ENCODE measurements at regions not wholly inside any gene's neighbourhood (a gene's known extent, or its start where the extent isn't known, plus 50 kb on each side); places are given as distances from the start of the nearest gene placed in this dataset.

GRCh38 chr1:168634951-168635532 is 58.6 kb downstream of the XCL1 start:
- no peaks in the 10 kb centered on the region for H3K9me3 ChIP-seq (replicated peaks; ENCODE audit: control insufficient read depth, insufficient read depth, low read length)
- no peaks in the 10 kb centered on the region for H3K27me3 ChIP-seq (replicated peaks in 1 of 2; ENCODE audit: control insufficient read depth in 2 of 2, insufficient read depth in 2 of 2, low read length in 1 of 2)
- no peaks in the 10 kb centered on the region for H3K4me1 ChIP-seq (ENCODE audit: control insufficient read depth, insufficient read depth, low read length)
- POLR2A ChIA-PET = no interaction called here
- intact Hi-C loops (cut with micrococcal nuclease; ENCODE audit: unreplicated experiment) (loop anchor here (5.0 kb wide), 1 partner anchor 527 kb away; no protein-coding TSS in a partner anchor), in situ Hi-C loops (cut with MboI) (no loop called here)
- H3K4me3 ChIP-seq = no peak overlapping the region
- ATAC-seq (no peak), DNase-seq (ENCODE audit: low read depth, low spot score) (no peak), FAIRE-seq (no peak)
- WGBS (ENCODE audit: insufficient coverage, insufficient replicate concordance, low lambda C conversion rate, missing lambda C conversion rate) = 65% methylated on average over 3 of the region's 3 CpGs
- no peaks in the 10 kb centered on the region for H3K79me2 ChIP-seq (ENCODE audit: control insufficient read depth, insufficient read depth, low read length)
- no TSS peak for BruUV-seq (replicated peaks)
- H3K4me2 ChIP-seq (ENCODE audit: control insufficient read depth, insufficient read depth) = no peak overlapping the region
- H2AFZ ChIP-seq (ENCODE audit: control insufficient read depth, low read depth, low read length) = no peak overlapping the region
- H3K9ac ChIP-seq (ENCODE audit: control insufficient read depth, insufficient read depth, low read length) = no peak overlapping the region
- SMC1A ChIA-PET (ENCODE audit: uncharacterized antibody, unreplicated experiment) = interaction anchor here (1.0 to 4.3 kb wide), 6 partner anchors 32 to 714 kb away, joined by 3 to 35 read pairs (median 4); no protein-coding TSS in a partner anchor
- H4K20me1 ChIP-seq (ENCODE audit: control insufficient read depth, insufficient read depth) = no peaks in the 10 kb centered on the region
- H3K27ac ChIP-seq (ENCODE audit: control insufficient read depth, insufficient read depth) = no peak overlapping the region
- CTCF ChIA-PET = interaction anchor here (0.7 to 5.6 kb wide), 9 partner anchors 30 to 714 kb away, joined by 3 to 112 read pairs (median 5); no protein-coding TSS in a partner anchor
- no peaks in the 10 kb centered on the region for H3K36me3 ChIP-seq (ENCODE audit: control insufficient read depth in 2 of 2, insufficient read depth in 2 of 2, low read length in 1 of 2)
- RAD21 ChIA-PET (ENCODE audit: unreplicated experiment) = interaction anchor here (0.7 to 1.0 kb wide), 5 partner anchors 28 to 713 kb away, joined by 3 to 4 read pairs (median 3); no protein-coding TSS in a partner anchor
- TF ChIP-seq HDGF (IDR thresholded peaks at IDR 0.05) = no peak
- no peak for TF ChIP-seq CHD1 (IDR thresholded peaks at IDR 0.05; ENCODE audit: low read depth, low read length)
- no peak for TF ChIP-seq EZH2 (IDR thresholded peaks at IDR 0.05; ENCODE audit: borderline replicate concordance, control insufficient read depth, low read depth, low read length)
- no peak for TF ChIP-seq LARP7 (IDR thresholded peaks at IDR 0.05)
- no peak for TF ChIP-seq NFXL1 (IDR thresholded peaks at IDR 0.05; ENCODE audit: borderline replicate concordance)
- TF ChIP-seq FOXK2 (IDR thresholded peaks at IDR 0.05) = no peak
- TF ChIP-seq, protein P1, sequence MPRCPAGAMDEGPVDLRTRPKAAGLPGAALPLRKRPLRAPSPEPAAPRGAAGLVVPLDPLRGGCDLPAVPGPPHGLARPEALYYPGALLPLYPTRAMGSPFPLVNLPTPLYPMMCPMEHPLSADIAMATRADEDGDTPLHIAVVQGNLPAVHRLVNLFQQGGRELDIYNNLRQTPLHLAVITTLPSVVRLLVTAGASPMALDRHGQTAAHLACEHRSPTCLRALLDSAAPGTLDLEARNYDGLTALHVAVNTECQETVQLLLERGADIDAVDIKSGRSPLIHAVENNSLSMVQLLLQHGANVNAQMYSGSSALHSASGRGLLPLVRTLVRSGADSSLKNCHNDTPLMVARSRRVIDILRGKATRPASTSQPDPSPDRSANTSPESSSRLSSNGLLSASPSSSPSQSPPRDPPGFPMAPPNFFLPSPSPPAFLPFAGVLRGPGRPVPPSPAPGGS (IDR thresholded peaks at IDR 0.05; ENCODE audit: borderline replicate concordance, insufficient read depth, low read depth, low read length, poor library complexity, severe bottlenecking) = no peak
- no peak for TF ChIP-seq ATF7 (IDR thresholded peaks at IDR 0.05; ENCODE audit: low read depth)
- TF ChIP-seq TAF1 (IDR thresholded peaks at IDR 0.05; ENCODE audit: borderline replicate concordance, low read depth, low read length) = no peak
